B cell (primary cell): ENCODE measurements at regions not wholly inside any gene's neighbourhood (a gene's known extent, or its start where the extent isn't known, plus 50 kb on each side); places are given as distances from the start of the nearest gene placed in this dataset.

Source experiments
- ATAC-seq: fragments of 200-7000 bp; cut with Tn5 transposase; one replicate; pipeline ENCODE4 v1.10.0; 2021; ENCODE audit warnings: low read depth, mild to moderate bottlenecking, moderate number of reproducible peaks, moderate library complexity
- CTCF ChIA-PET: fragments of 350-600 bp; sonication (Branson Sonifier 250); formaldehyde crosslinking; loops from one replicate; lab custom pipeline; 2021; ENCODE audit warnings: antibody characterized with exemption, inconsistent platforms; lab: Charles Lee
- POLR2A ChIA-PET: fragments of 350-600 bp; sonication (Branson Sonifier 250); formaldehyde crosslinking; loops from one replicate; lab custom pipeline; 2021; ENCODE audit warnings: antibody characterized with exemption; lab: Charles Lee
- DNase-seq: peaks from one replicate; pipeline ENCODE4 v3.0.0; 2013
- H2AFZ ChIP-seq: 2 replicates; pipeline ENCODE4 v1.6.1; 2012; ENCODE audit warnings: mild to moderate bottlenecking, low read depth, low read length; ENCODE audit not compliant: insufficient read depth, poor library complexity, severe bottlenecking
- H3K27ac ChIP-seq, 2 donors: 1 replicate in 1 of 2; 2 replicates in 1 of 2; pipeline ENCODE4 v1.5.1; 2012 to 2013; ENCODE audit warnings: low read length in 2 of 2, mild to moderate bottlenecking in 2 of 2, moderate library complexity in 1 of 2
- H3K27me3 ChIP-seq, 4 experiments: fragments of 200-600 bp in 1 of 4; sonication (generic) in 1 of 4; replicated peaks in 1 of 4; 1 replicate in 2 of 4; 2 replicates in 2 of 4; pipeline versions ENCODE4 v1.6.1 to v1.7.0; 2013 to 2016; ENCODE audit warnings: low read length in 3 of 4, mild to moderate bottlenecking in 2 of 4, mixed read lengths in 1 of 4, moderate library complexity in 1 of 4; ENCODE audit not compliant: insufficient read depth in 4 of 4, control insufficient read depth in 3 of 4; ENCODE audit errors: control extremely low read depth in 1 of 4
- H3K36me3 ChIP-seq, 2 experiments: replicated peaks in 1 of 2; 1 replicate in 1 of 2; 2 replicates in 1 of 2; pipeline versions ENCODE4 v1.6.1 to v1.7.1; 2013; ENCODE audit warnings: low read length in 1 of 2; ENCODE audit not compliant: insufficient read depth in 2 of 2, control insufficient read depth in 1 of 2; ENCODE audit errors: control extremely low read depth in 1 of 2, extremely low read depth in 1 of 2
- H3K4me1 ChIP-seq, 2 donors: fragments of 200-600 bp in 1 of 2; sonication (generic) in 1 of 2; 1 replicate in 1 of 2; 2 replicates in 1 of 2; pipeline versions ENCODE4 v1.5.1 to v1.6.1; 2013 to 2017; ENCODE audit warnings: low read length in 2 of 2; ENCODE audit not compliant: control insufficient read depth in 2 of 2, insufficient read depth in 2 of 2
- H3K4me2 ChIP-seq: replicated peaks from 2 replicates; pipeline ENCODE3; 2012; ENCODE audit warnings: mild to moderate bottlenecking, low read depth, low read length; ENCODE audit not compliant: poor library complexity, severe bottlenecking
- H3K4me3 ChIP-seq, 5 experiments: fragments of 200-600 bp in 1 of 5; sonication (generic) in 1 of 5; 1 replicate in 3 of 5; 2 replicates in 2 of 5; pipeline versions ENCODE4 v1.5.1 to v1.7.0; 2011 to 2016; ENCODE audit warnings: low read length in 4 of 5, mild to moderate bottlenecking in 4 of 5, low read depth in 2 of 5, control low read depth in 1 of 5, moderate library complexity in 1 of 5; ENCODE audit not compliant: insufficient read depth in 1 of 5; ENCODE audit errors: control extremely low read depth in 1 of 5, extremely low read depth in 1 of 5
- H3K79me2 ChIP-seq: fragments of 200-600 bp; sonication (generic); one replicate; pipeline ENCODE4 v1.6.0; 2016; ENCODE audit warnings: low read length; ENCODE audit not compliant: control insufficient read depth, insufficient read depth
- H3K9ac ChIP-seq: fragments of 200-600 bp; sonication (generic); 2 replicates; pipeline ENCODE4 v1.6.1; 2017; ENCODE audit warnings: mild to moderate bottlenecking, low read length, moderate library complexity
- H3K9me3 ChIP-seq, 3 donors: one replicate each; pipeline versions ENCODE4 v1.6.1 to v1.7.1; 2013; ENCODE audit warnings: low read length in 2 of 3; ENCODE audit not compliant: control insufficient read depth in 2 of 3, insufficient read depth in 1 of 3; ENCODE audit errors: control extremely low read depth in 1 of 3
- H4K20me1 ChIP-seq: 2 replicates; pipeline ENCODE4 v1.6.0; 2012; ENCODE audit warnings: mild to moderate bottlenecking, low read length; ENCODE audit not compliant: insufficient read depth, control insufficient read depth, poor library complexity, severe bottlenecking
- H3K27ac Mint-ChIP-seq: one replicate; pipeline ENCODE4 v1.8.0; 2021; ENCODE audit warnings: mixed read lengths
- H3K27me3 Mint-ChIP-seq: one replicate; pipeline ENCODE4 v1.8.0; 2021; ENCODE audit warnings: mixed read lengths
- H3K4me1 Mint-ChIP-seq: one replicate; pipeline ENCODE4 v1.8.0; 2021; ENCODE audit warnings: mixed read lengths
- H3K4me3 Mint-ChIP-seq: one replicate; pipeline ENCODE4 v1.8.0; 2021; ENCODE audit warnings: mixed read lengths
- H3K9me3 Mint-ChIP-seq: one replicate; pipeline ENCODE4 v1.8.0; 2022; ENCODE audit warnings: mixed read lengths; ENCODE audit not compliant: insufficient read depth
- CTCF ChIP-seq: fragments of 200-600 bp; IDR thresholded peaks from one replicate; pipeline ENCODE4 v1.8.0; 2022; ENCODE audit warnings: antibody characterized with exemption, mild to moderate bottlenecking
- EZH2 ChIP-seq: IDR thresholded peaks from 2 replicates; pipeline ENCODE4 v1.6.1; 2012; ENCODE audit warnings: borderline replicate concordance, low read depth, mild to moderate bottlenecking, moderate library complexity, low read length; ENCODE audit not compliant: insufficient read depth, poor library complexity, severe bottlenecking
- WGBS: methylation state at CpG from one replicate; pipeline ENCODE4 v1.1.5; 2013; ENCODE audit warnings: missing lambda C conversion rate; ENCODE audit not compliant: insufficient coverage; 5-methylcytosine and 5-hydroxymethylcytosine counted together
- intact Hi-C: fragments of 100-400 bp; cut with micrococcal nuclease; formaldehyde crosslinking; loops from one replicate; pipeline ENCODE4 v1.10.0; 2022

DNA sequence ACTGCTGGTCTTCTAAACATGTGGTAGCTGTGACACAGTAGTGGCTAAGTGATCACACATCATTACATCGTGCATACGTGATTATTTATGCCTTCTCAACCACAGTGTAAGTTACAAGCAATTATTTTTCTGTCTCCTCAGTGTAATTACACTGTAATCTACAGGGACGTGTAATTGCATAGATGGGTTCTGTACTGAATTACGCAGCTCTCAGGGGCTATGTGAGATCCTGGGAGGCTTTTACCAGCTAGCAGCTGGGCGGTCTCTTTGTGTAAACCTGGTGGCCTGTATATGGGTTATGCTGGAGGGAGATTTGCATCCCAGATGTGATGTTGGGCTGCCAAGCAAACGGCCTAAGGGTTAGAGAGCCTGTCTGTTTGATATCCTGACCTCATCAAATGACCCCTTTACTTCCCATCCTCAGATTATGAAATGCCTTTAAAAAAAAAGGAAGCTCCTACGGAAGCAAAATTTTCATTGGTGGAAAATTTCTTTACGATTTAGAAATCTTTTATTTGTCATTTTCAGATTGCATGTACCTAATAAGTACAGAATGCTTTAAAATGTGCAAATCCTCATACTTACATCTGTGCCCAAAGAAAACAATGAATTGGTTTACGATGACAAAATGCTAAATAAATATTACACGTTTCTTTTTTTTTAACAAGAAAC, 402.8 kb upstream of the JAG1 start:
- no peak overlapping the region for H3K4me2 ChIP-seq
- 100% methylated on average over 1 of the region's 10 CpGs for WGBS
- DNase-seq: no peak

DNA sequence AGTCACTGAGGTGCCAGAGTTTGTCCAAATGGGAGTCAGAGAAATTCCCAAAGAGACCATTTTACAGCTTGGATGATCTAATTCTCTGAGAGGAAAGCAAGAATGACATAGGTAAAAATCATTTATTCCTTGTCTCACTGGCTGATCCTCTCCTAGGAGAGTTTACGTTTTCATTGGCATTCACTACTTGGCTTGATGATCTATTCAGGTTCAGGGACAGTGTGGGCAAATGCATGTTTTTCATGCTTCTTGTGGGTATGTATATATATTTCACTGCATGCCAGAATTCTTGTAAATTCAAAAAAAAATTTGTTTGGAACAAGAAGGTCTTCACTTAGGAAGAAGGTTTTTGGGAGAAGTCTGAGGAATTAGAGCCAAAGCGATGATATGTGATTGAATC, 403.4 kb upstream of the JAG1 start:
- Mint-ChIP-seq H3K9me3 (peaks cover 3% of the 10 kb centered on the region), H3K4me3 (no peak overlapping the region), H3K27me3 (no peaks in the 10 kb centered on the region), H3K4me1 (no peaks in the 10 kb centered on the region), H3K27ac (no peak overlapping the region)
- H3K27ac ChIP-seq: no peak overlapping the region
- H3K9me3 ChIP-seq: peaks cover 0 to 4% (median 0%) of the 10 kb centered on the region in 3 donors
- intact Hi-C loops: no loop called here
- H2AFZ ChIP-seq: no peak overlapping the region
- ChIA-PET POLR2A (no interaction called here), CTCF (no interaction called here)
- no peaks in the 10 kb centered on the region for H3K4me1 ChIP-seq
- H4K20me1 ChIP-seq: no peaks in the 10 kb centered on the region
- no peak for TF ChIP-seq CTCF
- TF ChIP-seq EZH2: no peak
- DNase-seq (no peak), ATAC-seq (no peak)
- no peaks in the 10 kb centered on the region for H3K36me3 ChIP-seq
- no peaks in the 10 kb centered on the region for H3K79me2 ChIP-seq
- no peaks in the 10 kb centered on the region for H3K27me3 ChIP-seq
- no peak overlapping the region for H3K4me2 ChIP-seq
- WGBS: 60% methylated on average over 1 of the region's 2 CpGs
- no peak overlapping the region for H3K9ac ChIP-seq
- no peak overlapping the region for H3K4me3 ChIP-seq

More for the DNA sequence above, 402.8 kb upstream of the JAG1 start:
- ChIA-PET CTCF (no interaction called here), POLR2A (no interaction called here)
- Mint-ChIP-seq H3K27ac (no peak overlapping the region), H3K27me3 (no peaks in the 10 kb centered on the region), H3K4me1 (no peaks in the 10 kb centered on the region), H3K9me3 (peaks cover 3% of the 10 kb centered on the region), H3K4me3 (no peak overlapping the region)
- Histone ChIP-seq H3K9me3 (peaks cover 0 to 4% (median under 1%) of the 10 kb centered on the region in 3 donors), H2AFZ (no peak overlapping the region), H3K27ac (no peak overlapping the region), H3K9ac (no peak overlapping the region), H3K27me3 (no peaks in the 10 kb centered on the region), H3K36me3 (no peaks in the 10 kb centered on the region), H3K4me1 (no peaks in the 10 kb centered on the region), H3K4me3 (no peak overlapping the region), H3K79me2 (no peaks in the 10 kb centered on the region), H4K20me1 (no peaks in the 10 kb centered on the region)
- ATAC-seq: no peak
- intact Hi-C loops: no loop called here
- no peak for TF ChIP-seq EZH2
- TF ChIP-seq CTCF: no peak
